Uterus (tissue), 3 donors: ENCODE measurements at regions not wholly inside any gene's neighbourhood (a gene's known extent, or its start where the extent isn't known, plus 50 kb on each side); places are given as distances from the start of the nearest gene placed in this dataset.

Experiments
- DNase-seq, 2 donors: peaks; one replicate each; pipeline ENCODE4 v3.0.0-alpha.2; 2019 to 2020
- H3K27ac ChIP-seq, 2 donors: fragments of 200-600 bp; sonication (generic); 1 replicate in 1 of 2; 2 replicates in 1 of 2; pipeline ENCODE4 v1.5.1; 2016 to 2018
- H3K27me3 ChIP-seq, 2 donors: fragments of 200-600 bp; sonication (generic); one replicate each; pipeline ENCODE4 v1.5.1; 2018 to 2019; ENCODE audit warnings: control low read depth in 1 of 2
- H3K36me3 ChIP-seq, 2 donors: fragments of 200-600 bp; sonication (generic); one replicate each; pipeline ENCODE4 v1.5.1; 2019; ENCODE audit warnings: control low read depth in 1 of 2
- H3K4me1 ChIP-seq, 2 donors: fragments of 200-600 bp; sonication (generic); one replicate each; pipeline ENCODE4 v1.5.1; 2018 to 2019; ENCODE audit warnings: control low read depth in 1 of 2
- H3K4me3 ChIP-seq, 2 donors: fragments of 200-600 bp; sonication (generic); 1 replicate in 1 of 2; 2 replicates in 1 of 2; pipeline ENCODE4 v1.5.1; 2018 to 2019; ENCODE audit warnings: mild to moderate bottlenecking in 1 of 2
- H3K9me3 ChIP-seq, 2 donors: fragments of 200-600 bp; sonication (generic); one replicate each; pipeline ENCODE4 v1.5.1; 2019; ENCODE audit warnings: control low read depth in 1 of 2
- POLR2A ChIP-seq, 2 donors: fragments of 450-650 bp; IDR thresholded peaks; one replicate each; pipeline ENCODE4 v1.6.1; 2016; ENCODE audit warnings: antibody characterized with exemption in 2 of 2, mild to moderate bottlenecking in 1 of 2, moderate library complexity in 1 of 2
- intact Hi-C: fragments of 100-400 bp; cut with DNase I; formaldehyde crosslinking; loops from one replicate; pipeline ENCODE4 v1.15.1; 2023; ENCODE audit warnings: low total_unique reads
- TF ChIP-seq, protein P1 (sequence below), 4 experiments: fragments of 200-600 bp in 2 of 4; fragments of 450-650 bp in 2 of 4; sonication (generic) in 2 of 4; IDR thresholded peaks; one replicate each; pipeline ENCODE4 v1.5.1; 2016 to 2019; ENCODE audit warnings: antibody characterized with exemption in 4 of 4, mild to moderate bottlenecking in 2 of 4, moderate library complexity in 1 of 4
- donor health status: DM: yes; HTN: yes; CAD: no.

- intact Hi-C loops, result no loop called here
- H3K9me3 ChIP-seq, result no peaks in the 10 kb centered on the region
- no peak overlapping the region for H3K4me3 ChIP-seq
- no peaks in the 10 kb centered on the region for H3K4me1 ChIP-seq
- no peaks in the 10 kb centered on the region for H3K27me3 ChIP-seq
- TF ChIP-seq, protein P1, sequence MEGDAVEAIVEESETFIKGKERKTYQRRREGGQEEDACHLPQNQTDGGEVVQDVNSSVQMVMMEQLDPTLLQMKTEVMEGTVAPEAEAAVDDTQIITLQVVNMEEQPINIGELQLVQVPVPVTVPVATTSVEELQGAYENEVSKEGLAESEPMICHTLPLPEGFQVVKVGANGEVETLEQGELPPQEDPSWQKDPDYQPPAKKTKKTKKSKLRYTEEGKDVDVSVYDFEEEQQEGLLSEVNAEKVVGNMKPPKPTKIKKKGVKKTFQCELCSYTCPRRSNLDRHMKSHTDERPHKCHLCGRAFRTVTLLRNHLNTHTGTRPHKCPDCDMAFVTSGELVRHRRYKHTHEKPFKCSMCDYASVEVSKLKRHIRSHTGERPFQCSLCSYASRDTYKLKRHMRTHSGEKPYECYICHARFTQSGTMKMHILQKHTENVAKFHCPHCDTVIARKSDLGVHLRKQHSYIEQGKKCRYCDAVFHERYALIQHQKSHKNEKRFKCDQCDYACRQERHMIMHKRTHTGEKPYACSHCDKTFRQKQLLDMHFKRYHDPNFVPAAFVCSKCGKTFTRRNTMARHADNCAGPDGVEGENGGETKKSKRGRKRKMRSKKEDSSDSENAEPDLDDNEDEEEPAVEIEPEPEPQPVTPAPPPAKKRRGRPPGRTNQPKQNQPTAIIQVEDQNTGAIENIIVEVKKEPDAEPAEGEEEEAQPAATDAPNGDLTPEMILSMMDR (IDR thresholded peaks at IDR 0.05), result no peak
- TF ChIP-seq POLR2A (IDR thresholded peaks at IDR 0.05), result no peak
- no peak for DNase-seq
- H3K36me3 ChIP-seq, result no peaks in the 10 kb centered on the region
- H3K27ac ChIP-seq, result no peak overlapping the region
Measured at GRCh38 chr4:3343358-3343757, 50.5 kb downstream of the RGS12 start.

DNA sequence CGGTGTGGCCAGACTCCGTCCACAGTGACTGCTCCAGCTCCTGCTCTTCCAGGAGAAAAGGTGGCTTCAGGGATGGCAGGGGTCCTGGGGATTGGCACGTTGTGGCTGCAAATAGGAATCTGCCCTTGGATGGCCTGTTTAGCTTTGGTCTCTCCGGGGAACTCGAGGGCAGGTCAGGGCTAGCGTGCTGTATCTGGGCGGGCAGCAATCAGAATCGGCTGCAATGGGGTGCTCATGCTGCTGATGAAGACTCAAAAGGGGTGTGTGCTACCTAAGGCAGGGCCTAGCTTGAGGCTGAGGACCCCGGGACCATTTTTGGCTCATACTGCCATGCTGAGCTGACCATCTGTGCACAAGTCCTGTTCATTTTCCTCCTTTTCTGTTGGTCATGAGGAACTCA is 51.3 kb downstream of the RGS12 start:
- no peaks in the 10 kb centered on the region for H3K9me3 ChIP-seq
- DNase-seq, result no peak
- H3K4me1 ChIP-seq, result no peaks in the 10 kb centered on the region
- no peaks in the 10 kb centered on the region for H3K27me3 ChIP-seq
- H3K27ac ChIP-seq, result no peak overlapping the region
- no peaks in the 10 kb centered on the region for H3K36me3 ChIP-seq
- H3K4me3 ChIP-seq, result no peak overlapping the region
- intact Hi-C loops, result no loop called here
- TF ChIP-seq, protein P1 (IDR thresholded peaks at IDR 0.05), result no peak
- no peak for TF ChIP-seq POLR2A (IDR thresholded peaks at IDR 0.05)

GRCh38 chr4:3344596-3344995 is 51.8 kb downstream of the RGS12 start:
- no peaks in the 10 kb centered on the region for H3K27me3 ChIP-seq
- H3K27ac ChIP-seq, result no peak overlapping the region
- DNase-seq, result no peak
- no peaks in the 10 kb centered on the region for H3K9me3 ChIP-seq
- H3K4me3 ChIP-seq, result no peak overlapping the region
- intact Hi-C loops, result no loop called here
- no peaks in the 10 kb centered on the region for H3K36me3 ChIP-seq
- TF ChIP-seq POLR2A (IDR thresholded peaks at IDR 0.05), result no peak
- TF ChIP-seq, protein P1 (IDR thresholded peaks at IDR 0.05), result no peak
- H3K4me1 ChIP-seq, result no peaks in the 10 kb centered on the region

- intact Hi-C loops, result no loop called here
- Histone ChIP-seq H3K27ac (no peak overlapping the region), H3K9me3 (no peaks in the 10 kb centered on the region), H3K4me3 (no peak overlapping the region), H3K36me3 (no peaks in the 10 kb centered on the region), H3K27me3 (no peaks in the 10 kb centered on the region), H3K4me1 (no peaks in the 10 kb centered on the region)
- DNase-seq, result no peak
- no peak for TF ChIP-seq POLR2A (IDR thresholded peaks at IDR 0.05)
- TF ChIP-seq, protein P1 (IDR thresholded peaks at IDR 0.05), result no peak
Measured at GRCh38 chr4:3345384-3345783, 52.6 kb downstream of the RGS12 start.

GRCh38 chr4:3346146-3346545 is 53.3 kb downstream of the RGS12 start:
- no peak for TF ChIP-seq POLR2A (IDR thresholded peaks at IDR 0.05)
- TF ChIP-seq, protein P1 (IDR thresholded peaks at IDR 0.05), result peak; percentile 83 to 94 (median 86)
- H3K4me3 ChIP-seq, result no peak overlapping the region
- intact Hi-C loops, result no loop called here
- H3K9me3 ChIP-seq, result no peaks in the 10 kb centered on the region
- H3K27me3 ChIP-seq, result no peaks in the 10 kb centered on the region
- H3K27ac ChIP-seq, result no peak overlapping the region
- H3K4me1 ChIP-seq, result no peaks in the 10 kb centered on the region
- peak in 1 of 2 donors; percentile 75 for DNase-seq
- no peaks in the 10 kb centered on the region for H3K36me3 ChIP-seq
